ENCODE measurements at regions not wholly inside any gene's neighbourhood (a gene's known extent, or its start where the extent isn't known, plus 50 kb on each side); places are given as distances from the start of the nearest gene placed in this dataset.
"Not testable (repeated sequence)": the region's sequence is repeated elsewhere in the genome, so short reads cannot be mapped to it uniquely, and the experiment has no call there.

- FAIRE-seq, result no peak
Observed at GRCh38 chr4:156420623-156421022, 467.0 kb upstream of the CTSO start.

DNA sequence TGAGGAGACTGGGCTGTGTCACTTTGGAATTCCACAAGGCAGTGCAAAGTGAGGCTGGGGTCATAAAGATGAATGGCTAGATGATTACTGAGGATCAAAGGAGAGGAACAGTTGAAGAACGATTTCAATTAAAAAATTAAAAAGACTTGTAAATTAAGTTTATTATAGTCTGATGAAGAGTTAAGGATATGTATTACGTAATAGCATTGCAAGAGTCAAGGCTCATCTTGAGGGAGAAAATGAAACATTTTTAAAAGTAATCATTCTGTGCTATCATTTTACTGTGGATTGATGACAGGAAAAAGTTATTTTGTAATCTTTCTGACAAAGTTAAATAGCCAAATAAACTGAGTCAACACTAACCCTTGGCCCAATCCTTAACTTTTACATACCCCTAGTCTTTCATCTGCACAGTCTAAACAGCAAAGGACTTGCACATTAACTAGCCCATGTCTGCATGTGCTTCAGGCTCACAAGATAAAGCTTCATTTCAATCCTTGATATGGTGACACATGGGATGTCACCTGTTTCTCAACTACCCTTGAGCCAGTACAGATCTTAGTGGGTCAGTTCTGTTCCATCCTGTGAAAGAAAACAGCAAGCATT, 465.5 kb upstream of the CTSO start:
- no peak for FAIRE-seq
- DNase-seq (ENCODE audit: insufficient read length, low spot score), result no peak

More at GRCh38 chr4:156420623-156421022, 467.0 kb upstream of the CTSO start:
- no peak for DNase-seq (ENCODE audit: insufficient read length, low spot score)

DNA sequence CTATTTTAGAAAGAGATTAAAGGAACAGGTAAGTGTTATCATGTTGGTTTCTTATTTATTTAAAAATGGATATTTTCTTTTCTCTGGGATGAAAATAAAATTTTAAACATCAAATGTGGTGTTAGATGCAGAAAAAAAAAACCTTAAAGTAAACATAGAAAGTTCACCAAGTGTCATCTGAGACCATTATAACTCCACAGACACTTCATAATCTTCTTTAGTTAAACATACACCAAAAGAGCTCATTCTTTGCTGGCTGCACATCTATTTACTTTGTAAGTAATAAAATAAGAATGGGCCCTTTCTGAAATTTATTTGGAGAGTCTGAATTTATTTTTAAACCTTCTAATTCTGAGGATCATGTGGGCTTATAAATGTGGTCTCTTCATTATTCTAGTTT, 460.7 kb upstream of the CTSO start:
- DNase-seq (ENCODE audit: insufficient read length, low spot score) (no peak), FAIRE-seq (no peak)

- no peak for DNase-seq (ENCODE audit: insufficient read length, low spot score)
- no peak for FAIRE-seq
Observed at GRCh38 chr4:156413239-156414135, 459.8 kb upstream of the CTSO start.

DNA sequence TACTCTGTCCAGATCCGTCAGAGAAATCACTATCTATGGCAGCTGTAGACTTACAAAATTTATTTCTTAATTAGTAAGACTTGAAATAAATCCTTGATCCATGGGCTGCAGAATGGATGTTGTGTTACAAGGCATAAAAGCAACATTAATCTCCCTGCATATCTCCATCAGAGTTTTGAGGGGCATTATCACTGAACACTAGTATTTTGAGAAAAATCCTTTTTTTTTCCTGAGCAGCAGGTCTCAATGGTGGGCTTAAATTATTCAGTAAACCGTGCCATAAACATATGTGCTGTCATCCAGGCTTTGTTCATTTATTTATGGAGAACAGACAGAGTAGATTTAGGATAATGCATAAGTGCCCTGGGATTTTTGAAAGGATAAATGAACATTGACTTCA, 457.9 kb upstream of the CTSO start:
- no peak for FAIRE-seq

GRCh38 chr4:156408749-156409148, 455.1 kb upstream of the CTSO start:
- FAIRE-seq (no peak), DNase-seq (ENCODE audit: insufficient read length, low spot score) (no peak)

More for the DNA sequence above, 457.9 kb upstream of the CTSO start:
- no peak for DNase-seq (ENCODE audit: insufficient read length, low spot score)

DNA sequence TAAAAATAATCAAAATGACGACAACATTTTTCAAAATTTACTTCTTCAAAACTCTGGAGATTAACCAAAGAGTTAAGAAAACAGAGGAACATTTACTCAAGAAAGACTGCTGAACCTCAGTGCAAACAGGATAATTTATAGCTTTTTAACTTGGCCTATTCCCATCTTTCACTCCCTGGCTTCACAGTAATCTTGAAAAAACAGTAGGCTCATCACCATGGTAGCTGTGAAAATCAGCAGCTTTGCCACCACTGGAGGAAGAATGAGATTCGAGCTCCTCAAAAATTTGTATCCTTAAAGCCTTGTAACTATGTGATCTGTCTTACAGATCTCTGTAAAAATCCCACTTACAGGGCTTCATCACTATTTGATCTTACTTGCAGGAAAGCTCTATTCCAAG, 447.7 kb upstream of the CTSO start:
- DNase-seq (ENCODE audit: insufficient read length, low spot score) (no peak), FAIRE-seq (peak; percentile 70)

DNA sequence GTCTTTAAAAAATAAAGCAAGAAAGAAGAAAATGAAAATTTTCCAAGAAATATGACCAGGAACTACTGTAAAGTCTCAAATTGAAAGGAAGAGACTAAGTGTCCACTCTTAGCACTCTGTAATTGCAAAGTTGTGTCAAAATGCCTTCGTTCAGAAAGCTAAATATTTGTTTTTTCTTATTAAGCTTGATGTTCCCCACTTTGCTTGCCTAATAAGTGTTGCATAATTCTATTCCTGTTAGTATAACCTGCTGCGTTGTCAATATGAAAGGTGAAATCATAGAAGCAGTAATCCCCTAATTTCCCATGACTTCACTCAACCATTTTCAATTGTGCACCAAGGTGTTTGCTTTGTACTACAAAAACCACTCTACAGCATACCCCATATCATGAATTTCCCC, 442.9 kb upstream of the CTSO start:
- no peak for DNase-seq (ENCODE audit: insufficient read length, low spot score)
- no peak for FAIRE-seq

DNA sequence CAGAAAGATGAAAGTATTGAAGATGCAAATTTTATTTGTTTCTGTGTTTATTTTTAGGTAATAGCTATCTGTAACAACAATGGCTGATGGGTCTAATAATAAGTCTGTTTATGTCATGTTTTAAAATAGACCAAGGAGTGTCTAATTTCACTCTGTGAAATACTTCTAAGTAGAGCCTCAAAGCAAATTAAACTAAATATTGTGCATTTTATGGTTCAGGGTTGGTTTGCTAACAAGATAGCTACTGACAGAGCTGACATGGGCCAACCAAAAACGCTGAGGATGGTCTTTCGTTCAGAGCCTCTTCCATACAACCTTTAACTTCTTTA, 437.6 kb upstream of the CTSO start:
- FAIRE-seq (no peak), DNase-seq (ENCODE audit: insufficient read length, low spot score) (no peak)

DNA sequence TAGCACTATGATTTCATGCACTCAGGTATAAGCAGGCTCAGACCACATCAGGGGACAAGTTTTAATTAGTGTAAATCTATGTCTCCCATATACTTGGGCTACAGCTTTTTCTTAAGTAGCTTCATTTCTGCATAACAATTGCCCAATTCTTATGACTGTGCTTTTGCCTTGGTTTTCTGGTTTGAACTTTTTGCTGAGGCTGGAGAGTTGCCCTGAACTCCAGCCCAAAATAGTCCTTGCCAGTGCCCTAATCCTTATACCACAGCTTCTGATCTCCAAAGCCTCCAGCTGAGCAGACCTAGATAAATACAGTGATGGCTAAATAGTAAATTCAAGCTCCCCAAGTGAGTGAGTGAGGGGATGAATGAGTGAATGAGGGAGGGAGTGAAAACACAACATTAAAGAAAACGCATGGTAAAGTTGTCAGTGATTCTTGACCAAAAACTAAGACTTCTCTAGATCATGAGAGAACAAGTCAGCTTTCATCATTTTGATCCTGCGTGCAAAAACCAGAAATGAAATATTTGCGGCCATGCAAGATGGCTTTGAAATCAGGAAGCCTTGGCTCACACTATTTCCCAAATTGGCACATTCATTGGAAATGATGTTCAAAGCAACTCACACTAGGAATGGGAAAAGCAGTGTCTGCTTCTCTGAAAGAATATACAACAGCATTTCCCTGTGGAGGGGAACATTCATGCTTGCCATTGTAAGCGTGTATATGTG, 437.1 kb upstream of the CTSO start:
- DNase-seq (ENCODE audit: insufficient read length, low spot score), result no peak
- FAIRE-seq, result no peak

DNA sequence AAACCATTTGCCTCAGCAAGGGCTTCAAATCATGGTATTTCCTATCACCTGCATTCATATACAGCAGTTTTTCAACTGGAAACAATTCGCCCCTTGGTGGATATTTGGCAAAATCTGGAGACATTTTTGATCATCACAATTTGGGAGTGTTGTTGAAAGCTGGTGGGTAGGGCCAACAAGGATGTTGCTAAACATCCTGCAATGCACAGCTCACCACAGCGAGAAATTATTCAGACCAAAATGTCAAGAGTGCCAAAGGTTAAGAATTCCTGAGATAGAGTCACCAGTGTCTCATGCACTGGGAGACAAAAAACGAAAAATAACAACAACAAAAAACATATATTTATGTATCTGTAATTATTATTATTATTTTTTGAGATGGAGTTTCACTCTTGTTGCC, 435.2 kb upstream of the CTSO start:
- FAIRE-seq (no peak), DNase-seq (ENCODE audit: insufficient read length, low spot score) (no peak)

DNA sequence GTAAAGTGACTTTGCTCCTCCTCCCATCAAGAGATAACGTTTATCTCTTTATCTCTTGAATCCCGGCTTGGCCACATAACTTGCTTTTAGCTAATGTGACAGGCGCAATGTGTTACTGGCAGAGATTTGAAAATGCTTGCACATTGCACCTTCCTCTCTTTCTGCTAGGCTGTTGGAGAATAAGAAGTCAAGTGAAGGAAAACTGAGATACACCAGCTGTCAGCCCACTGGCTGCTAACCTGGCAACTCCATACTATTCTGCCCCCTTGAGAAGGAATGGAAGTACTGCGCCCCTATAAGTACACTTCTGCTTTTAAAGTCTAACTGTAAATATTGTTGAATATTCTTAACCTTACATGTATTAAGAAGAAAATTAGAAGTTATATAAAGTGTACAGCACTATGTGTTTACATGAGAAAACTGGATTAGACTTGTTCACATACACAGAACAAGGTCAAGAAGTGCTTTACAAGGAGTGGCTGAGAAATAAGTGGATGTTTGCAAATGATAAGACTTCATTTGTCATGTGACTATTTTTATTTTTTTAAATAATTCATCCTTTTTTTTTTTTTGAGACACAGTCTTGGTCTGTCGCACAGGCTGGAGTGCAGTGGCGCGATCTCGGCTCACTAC, 424.5 kb upstream of the CTSO start:
- DNase-seq (ENCODE audit: insufficient read length, low spot score) (peak; percentile 1), FAIRE-seq (no peak)

GRCh38 chr4:156377036-156377710, 423.5 kb upstream of the CTSO start:
- FAIRE-seq (no peak), DNase-seq (ENCODE audit: insufficient read length, low spot score) (no peak)

DNA sequence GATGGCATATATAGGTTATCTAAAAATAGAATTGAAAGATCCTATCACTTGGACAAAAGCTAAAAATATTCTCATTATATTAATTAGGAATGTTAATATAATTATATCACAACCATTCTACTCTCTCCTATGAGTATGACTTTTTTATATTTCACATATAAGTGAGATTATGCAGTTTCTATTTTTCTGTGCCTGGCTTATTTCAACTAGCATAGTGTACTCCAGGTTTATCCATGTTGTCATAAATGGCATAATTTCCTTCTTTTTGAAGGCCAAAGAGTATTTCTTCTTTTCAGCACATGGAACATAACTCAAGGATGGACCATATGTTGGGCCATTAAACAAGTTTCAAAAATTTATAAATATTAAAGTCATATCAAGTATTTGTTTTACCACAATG, 421.2 kb upstream of the CTSO start:
- no peak for FAIRE-seq

GRCh38 chr4:156374069-156374468, 420.4 kb upstream of the CTSO start:
- no peak for DNase-seq (ENCODE audit: insufficient read length, low spot score)
- no peak for FAIRE-seq

More for the DNA sequence above, 421.2 kb upstream of the CTSO start:
- DNase-seq (ENCODE audit: insufficient read length, low spot score), result no peak

DNA sequence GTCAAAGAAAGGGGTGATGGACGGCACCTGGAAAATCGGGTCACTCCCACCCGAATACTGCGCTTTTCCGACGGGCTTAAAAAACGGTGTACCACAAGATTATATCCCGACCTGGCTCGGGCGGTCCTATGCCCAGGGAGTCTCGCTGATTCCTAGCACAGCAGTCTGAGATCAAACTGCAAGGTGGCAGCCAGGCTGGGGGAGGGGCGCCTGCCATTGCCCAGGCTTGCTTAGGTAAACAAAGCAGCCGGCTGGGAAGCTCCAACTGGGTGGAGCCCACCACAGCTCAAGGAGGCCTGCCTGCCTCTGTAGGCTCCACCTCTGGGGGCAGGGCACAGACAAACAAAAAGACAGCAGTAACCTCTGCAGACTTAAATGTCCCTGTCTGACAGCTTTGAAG, 413.8 kb upstream of the CTSO start:
- FAIRE-seq; DNase-seq (ENCODE audit: insufficient read length, low spot score): not testable (repeated sequence)

DNA sequence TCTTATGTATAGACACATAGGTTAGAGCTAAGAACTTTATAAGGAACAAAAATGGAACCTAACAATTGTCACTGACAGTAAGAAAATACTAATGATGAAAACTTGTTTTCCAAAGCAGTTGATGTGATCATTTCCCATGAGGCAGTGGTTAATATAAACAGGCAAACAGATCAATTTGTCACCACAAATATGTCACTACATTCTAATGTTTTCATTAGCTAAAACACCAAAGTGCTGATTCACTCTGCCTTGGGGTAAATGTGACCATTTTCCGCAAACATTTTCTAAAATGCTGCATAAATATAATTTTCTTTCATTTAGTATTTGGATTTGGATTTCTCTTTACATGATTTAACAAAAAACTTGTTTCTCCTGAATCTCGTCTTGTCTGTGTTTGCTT, 408.9 kb upstream of the CTSO start:
- no peak for DNase-seq (ENCODE audit: insufficient read length, low spot score)
- no peak for FAIRE-seq

- FAIRE-seq (no peak), DNase-seq (ENCODE audit: insufficient read length, low spot score) (no peak)
Observed at GRCh38 chr4:156347412-156348075, 393.9 kb upstream of the CTSO start.

- DNase-seq (ENCODE audit: insufficient read length, low spot score), result no peak
- no peak for FAIRE-seq
Observed at GRCh38 chr4:156346959-156347385, 393.3 kb upstream of the CTSO start.

DNA sequence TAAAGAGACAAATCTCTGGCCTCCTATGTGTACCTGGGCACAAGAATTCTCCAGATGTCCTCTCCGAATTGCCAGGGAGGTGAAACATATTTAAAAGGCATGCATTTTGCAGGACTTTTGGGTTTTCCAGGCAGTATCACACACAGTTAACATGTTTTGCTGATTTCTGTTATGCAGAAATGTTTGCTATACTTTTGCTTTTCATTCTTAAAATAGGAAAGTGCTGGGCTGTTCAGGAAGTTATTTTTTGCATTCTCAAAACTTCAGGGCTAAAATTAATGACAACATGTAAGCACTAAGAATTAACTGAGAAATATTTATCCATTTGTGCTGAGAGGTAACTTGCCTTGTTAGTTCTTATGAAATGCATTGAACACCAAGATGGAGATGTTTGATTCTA, 390.7 kb upstream of the CTSO start:
- DNase-seq (ENCODE audit: insufficient read length, low spot score), result no peak

More for the DNA sequence above, 390.7 kb upstream of the CTSO start:
- no peak for FAIRE-seq

Data from GM19239 (cell line).